ENCODE measurements at regions not wholly inside any gene's neighbourhood (a gene's known extent, or its start where the extent isn't known, plus 50 kb on each side); places are given as distances from the start of the nearest gene placed in this dataset.

GRCh38 chr13:105972306-105972721 lies 563.1 kb downstream of the EFNB2 start:
- TF ChIP-seq EZH2 (IDR thresholded peaks at IDR 0.05; ENCODE audit: insufficient read depth, poor library complexity, severe bottlenecking): no peak
- TF ChIP-seq EZH2phosphoT487 (IDR thresholded peaks at IDR 0.05; ENCODE audit: insufficient read depth, low read depth): no peak
